ENCODE measurements at regions not wholly inside any gene's neighbourhood (a gene's known extent, or its start where the extent isn't known, plus 50 kb on each side); places are given as distances from the start of the nearest gene placed in this dataset.
A peak's percentile ranks its signal among the peaks of the same experiment; 100 is the strongest.

DNA sequence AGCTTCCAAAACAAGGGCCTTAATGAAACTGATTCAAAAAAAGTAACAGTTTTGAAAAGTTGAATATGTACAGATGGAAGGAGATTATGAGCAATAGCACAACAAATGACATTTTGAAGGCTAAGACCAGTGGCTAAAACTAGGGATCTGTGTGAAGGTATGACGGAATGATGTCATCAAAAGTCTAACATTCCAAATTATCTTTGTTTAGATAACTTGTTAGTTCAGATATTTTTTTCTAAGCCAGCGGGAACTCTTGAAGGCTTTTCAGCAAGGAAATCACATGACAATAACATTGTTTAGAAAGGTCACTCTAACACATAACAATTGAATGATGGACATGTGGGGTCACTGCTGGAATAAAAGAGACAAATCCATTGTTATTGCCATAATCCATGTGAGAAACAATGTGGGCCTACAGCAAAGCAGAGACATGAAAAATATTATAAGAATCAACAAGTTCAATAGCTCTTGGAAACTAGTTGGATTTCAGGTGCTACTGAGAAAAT, 260.5 kb downstream of the CASP12 start:
- no peak for FAIRE-seq
- Histone ChIP-seq H3K4me3 (ENCODE audit: low read depth, low read length) (no peak overlapping the region), H3K27me3 (ENCODE audit: control insufficient read depth, insufficient read depth, low read length) (no peaks in the 10 kb centered on the region), H3K36me3 (ENCODE audit: control insufficient read depth, insufficient read depth, low read length) (no peaks in the 10 kb centered on the region)
- TF ChIP-seq, protein P1, sequence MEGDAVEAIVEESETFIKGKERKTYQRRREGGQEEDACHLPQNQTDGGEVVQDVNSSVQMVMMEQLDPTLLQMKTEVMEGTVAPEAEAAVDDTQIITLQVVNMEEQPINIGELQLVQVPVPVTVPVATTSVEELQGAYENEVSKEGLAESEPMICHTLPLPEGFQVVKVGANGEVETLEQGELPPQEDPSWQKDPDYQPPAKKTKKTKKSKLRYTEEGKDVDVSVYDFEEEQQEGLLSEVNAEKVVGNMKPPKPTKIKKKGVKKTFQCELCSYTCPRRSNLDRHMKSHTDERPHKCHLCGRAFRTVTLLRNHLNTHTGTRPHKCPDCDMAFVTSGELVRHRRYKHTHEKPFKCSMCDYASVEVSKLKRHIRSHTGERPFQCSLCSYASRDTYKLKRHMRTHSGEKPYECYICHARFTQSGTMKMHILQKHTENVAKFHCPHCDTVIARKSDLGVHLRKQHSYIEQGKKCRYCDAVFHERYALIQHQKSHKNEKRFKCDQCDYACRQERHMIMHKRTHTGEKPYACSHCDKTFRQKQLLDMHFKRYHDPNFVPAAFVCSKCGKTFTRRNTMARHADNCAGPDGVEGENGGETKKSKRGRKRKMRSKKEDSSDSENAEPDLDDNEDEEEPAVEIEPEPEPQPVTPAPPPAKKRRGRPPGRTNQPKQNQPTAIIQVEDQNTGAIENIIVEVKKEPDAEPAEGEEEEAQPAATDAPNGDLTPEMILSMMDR (IDR thresholded peaks at IDR 0.05; ENCODE audit: insufficient read depth, low read length, severe bottlenecking), result no peak
- DNase-seq (ENCODE audit: low read depth), result no peak

DNA sequence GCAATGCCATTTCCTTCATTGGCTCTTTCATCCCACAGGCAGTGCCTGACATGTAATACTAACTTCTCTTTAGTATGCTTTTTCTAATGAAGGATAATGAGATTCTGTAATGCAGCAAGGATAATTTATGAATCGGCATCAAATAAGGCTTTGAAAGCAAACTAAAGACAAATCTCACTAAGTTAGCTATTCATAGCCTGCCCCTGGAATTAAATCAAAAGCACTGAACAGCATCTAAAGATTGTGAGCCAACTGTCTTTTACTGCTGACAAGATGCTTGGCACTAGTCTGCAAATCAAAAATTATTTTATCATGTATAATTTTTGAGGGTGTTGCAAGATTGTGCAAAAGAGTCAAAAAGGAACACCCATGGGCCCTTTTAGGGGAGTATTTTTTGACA, 265.0 kb downstream of the CASP12 start:
- H3K4me3 ChIP-seq (ENCODE audit: low read depth, low read length), result no peak overlapping the region
- no peak for FAIRE-seq
- DNase-seq (ENCODE audit: low read depth), result no peak
- H3K27me3 ChIP-seq (ENCODE audit: control insufficient read depth, insufficient read depth, low read length), result no peaks in the 10 kb centered on the region
- no peaks in the 10 kb centered on the region for H3K36me3 ChIP-seq (ENCODE audit: control insufficient read depth, insufficient read depth, low read length)
- TF ChIP-seq, protein P1 (IDR thresholded peaks at IDR 0.05; ENCODE audit: insufficient read depth, low read length, severe bottlenecking), result no peak

DNA sequence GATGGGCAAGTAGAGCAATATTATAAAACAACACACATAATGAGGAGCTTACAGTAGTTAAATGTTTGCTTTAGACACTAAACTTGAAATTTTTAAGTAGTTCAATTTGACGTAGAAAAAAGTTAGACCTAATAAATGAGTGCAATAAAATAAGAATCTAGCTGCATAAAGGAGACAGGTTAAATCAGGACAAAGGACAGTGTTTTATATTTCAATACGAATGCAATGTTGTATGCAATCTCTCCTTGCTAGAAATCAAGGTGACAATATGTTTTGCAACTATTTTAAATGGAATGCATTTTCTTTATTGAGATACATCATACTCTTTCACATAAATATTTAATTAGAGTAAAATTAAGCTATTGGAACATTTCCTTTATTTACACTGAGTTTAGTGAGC, 267.9 kb downstream of the CASP12 start:
- Histone ChIP-seq H3K36me3 (ENCODE audit: control insufficient read depth, insufficient read depth, low read length) (no peaks in the 10 kb centered on the region), H3K4me3 (ENCODE audit: low read depth, low read length) (no peak overlapping the region), H3K27me3 (ENCODE audit: control insufficient read depth, insufficient read depth, low read length) (no peaks in the 10 kb centered on the region)
- TF ChIP-seq, protein P1 (IDR thresholded peaks at IDR 0.05; ENCODE audit: insufficient read depth, low read length, severe bottlenecking), result no peak
- no peak for FAIRE-seq
- DNase-seq (ENCODE audit: low read depth), result no peak

DNA sequence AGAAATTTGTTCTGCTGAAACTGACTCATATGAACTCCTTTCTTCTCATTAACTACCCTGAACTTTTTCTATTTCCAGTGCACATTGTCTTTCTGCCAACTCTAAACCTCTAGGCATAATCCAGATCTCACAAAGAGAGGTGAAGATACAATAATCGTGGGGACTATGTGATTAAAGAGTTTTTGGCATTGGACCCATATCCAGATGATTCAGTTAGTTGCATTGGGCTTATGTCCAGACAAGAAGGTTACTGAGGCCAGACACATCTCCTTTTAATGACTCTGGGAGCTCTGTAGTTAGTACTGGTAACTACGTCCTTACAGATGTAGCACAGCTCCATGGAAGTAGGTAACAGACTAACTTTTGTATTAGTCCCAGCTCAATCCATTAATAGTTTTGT, 273.0 kb downstream of the CASP12 start:
- DNase-seq (ENCODE audit: low read depth) (peak; percentile 34), FAIRE-seq (no peak)
- H3K36me3 ChIP-seq (ENCODE audit: control insufficient read depth, insufficient read depth, low read length), result no peaks in the 10 kb centered on the region

DNA sequence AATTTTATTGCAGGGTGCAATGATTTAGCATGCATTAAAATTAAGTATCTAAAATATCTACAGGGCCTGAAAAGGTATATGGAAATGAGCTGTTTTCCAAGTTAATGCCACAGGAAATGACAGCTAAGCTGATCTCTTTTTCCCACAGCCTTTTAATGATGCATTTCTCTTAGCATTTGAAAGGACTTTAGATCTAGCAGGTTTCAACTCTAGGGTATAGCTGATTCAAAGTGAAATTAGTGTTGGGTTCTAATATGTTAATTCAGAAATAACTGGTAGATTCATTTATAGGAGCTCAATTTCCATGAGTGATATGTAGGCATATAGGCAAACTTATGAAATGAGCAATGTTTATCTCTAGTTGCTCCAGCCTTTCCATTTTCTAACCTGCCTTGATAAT, 274.2 kb downstream of the CASP12 start:
- no peak for FAIRE-seq
- H3K36me3 ChIP-seq (ENCODE audit: control insufficient read depth, insufficient read depth, low read length), result no peaks in the 10 kb centered on the region
- TF ChIP-seq, protein P1 (IDR thresholded peaks at IDR 0.05; ENCODE audit: insufficient read depth, low read length, severe bottlenecking), result no peak
- DNase-seq (ENCODE audit: low read depth), result no peak
- no peaks in the 10 kb centered on the region for H3K27me3 ChIP-seq (ENCODE audit: control insufficient read depth, insufficient read depth, low read length)
- no peak overlapping the region for H3K4me3 ChIP-seq (ENCODE audit: low read depth, low read length)

More for the DNA sequence above, 273.0 kb downstream of the CASP12 start:
- TF ChIP-seq, protein P1 (IDR thresholded peaks at IDR 0.05; ENCODE audit: insufficient read depth, low read length, severe bottlenecking), result no peak
- Histone ChIP-seq H3K27me3 (ENCODE audit: control insufficient read depth, insufficient read depth, low read length) (no peaks in the 10 kb centered on the region), H3K4me3 (ENCODE audit: low read depth, low read length) (no peak overlapping the region)

DNA sequence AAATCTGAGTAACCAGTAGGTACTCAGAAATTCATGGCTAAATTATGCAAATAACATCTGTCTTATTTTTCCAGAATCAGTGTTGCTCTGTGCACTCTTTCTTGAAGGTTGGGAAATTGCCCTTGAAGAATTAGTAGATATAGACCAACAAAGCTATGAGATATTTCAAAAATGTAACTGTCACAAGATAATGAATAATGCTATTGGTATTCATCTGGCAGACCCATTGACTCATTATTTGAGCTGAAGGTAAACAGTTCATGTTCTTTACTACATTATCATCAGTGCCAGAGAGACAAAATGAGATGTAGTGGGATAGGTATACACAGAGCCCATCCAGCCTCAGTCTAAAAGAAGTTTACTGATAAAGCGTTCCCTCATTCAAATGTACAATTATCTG, 274.7 kb downstream of the CASP12 start:
- DNase-seq (ENCODE audit: low read depth) (peak; percentile 82), FAIRE-seq (no peak)
- Histone ChIP-seq H3K4me3 (ENCODE audit: low read depth, low read length) (no peak overlapping the region), H3K36me3 (ENCODE audit: control insufficient read depth, insufficient read depth, low read length) (no peaks in the 10 kb centered on the region), H3K27me3 (ENCODE audit: control insufficient read depth, insufficient read depth, low read length) (no peaks in the 10 kb centered on the region)
- TF ChIP-seq, protein P1 (IDR thresholded peaks at IDR 0.05; ENCODE audit: insufficient read depth, low read length, severe bottlenecking), result no peak

Data from bronchial epithelial cell (primary cell).